ENCODE measurements at regions not wholly inside any gene's neighbourhood (a gene's known extent, or its start where the extent isn't known, plus 50 kb on each side); places are given as distances from the start of the nearest gene placed in this dataset.

- Histone ChIP-seq H3K9me3 (peaks cover 0 to 5% (median 0%) of the 10 kb centered on the region in 12 donors), H3K4me3 (no peak overlapping the region), H3K36me3 (no peaks in the 10 kb centered on the region), H3K27me3 (no peaks in the 10 kb centered on the region), H3K4me1 (no peaks in the 10 kb centered on the region), H3K27ac (no peak overlapping the region)
- no peak for ATAC-seq
- WGBS, 4 donors, result 55 to 77% (median 62%) methylated on average over 4 of the region's 4 CpGs
- no peak for DNase-seq
- intact Hi-C loops (cut with DNase I), result no loop called here
- no peak for TF ChIP-seq CTCF (IDR thresholded peaks at IDR 0.05)
- no peak for TF ChIP-seq POLR2A (IDR thresholded peaks at IDR 0.05)
Measured at GRCh38 chr10:109593682-109594081, 329.6 kb downstream of the XPNPEP1 start.

- H3K9me3 ChIP-seq, result peaks cover 0 to 5% (median 0%) of the 10 kb centered on the region in 12 donors
- no peaks in the 10 kb centered on the region for H3K36me3 ChIP-seq
- H3K27ac ChIP-seq, result no peak overlapping the region
- H3K4me1 ChIP-seq, result no peaks in the 10 kb centered on the region
- no peak for TF ChIP-seq CTCF (IDR thresholded peaks at IDR 0.05)
- TF ChIP-seq POLR2A (IDR thresholded peaks at IDR 0.05), result no peak
- no peaks in the 10 kb centered on the region for H3K27me3 ChIP-seq
- no peak overlapping the region for H3K4me3 ChIP-seq
- no peak for ATAC-seq
- DNase-seq, result no peak
- intact Hi-C loops (cut with DNase I), result no loop called here
- 66 to 74% (median 71%) methylated on average over 3 of the region's 3 CpGs for WGBS, 4 donors
Measured at GRCh38 chr10:109592391-109592790, 330.9 kb downstream of the XPNPEP1 start.

GRCh38 chr10:109591601-109592000 is 331.7 kb downstream of the XPNPEP1 start:
- ATAC-seq (no peak), DNase-seq (no peak)
- no peak for TF ChIP-seq CTCF (IDR thresholded peaks at IDR 0.05)
- TF ChIP-seq POLR2A (IDR thresholded peaks at IDR 0.05), result no peak
- peaks cover 0 to 5% (median 0%) of the 10 kb centered on the region in 12 donors for H3K9me3 ChIP-seq
- 53 to 62% (median 54%) methylated on average over 2 of the region's 2 CpGs for WGBS, 4 donors
- H3K36me3 ChIP-seq, result no peaks in the 10 kb centered on the region
- H3K4me1 ChIP-seq, result no peaks in the 10 kb centered on the region
- intact Hi-C loops (cut with DNase I), result no loop called here
- no peak overlapping the region for H3K4me3 ChIP-seq
- no peak overlapping the region for H3K27ac ChIP-seq
- no peaks in the 10 kb centered on the region for H3K27me3 ChIP-seq

GRCh38 chr10:109588259-109588658 is 335.1 kb downstream of the XPNPEP1 start:
- H3K27ac ChIP-seq, result no peak overlapping the region
- peaks cover 0 to 4% (median 0%) of the 10 kb centered on the region in 12 donors for H3K9me3 ChIP-seq
- no peak for ATAC-seq
- H3K27me3 ChIP-seq, result no peaks in the 10 kb centered on the region
- H3K4me1 ChIP-seq, result no peaks in the 10 kb centered on the region
- intact Hi-C loops (cut with DNase I), result no loop called here
- 63 to 77% (median 66%) methylated on average over 3 of the region's 3 CpGs for WGBS, 4 donors
- H3K4me3 ChIP-seq, result no peak overlapping the region
- DNase-seq, result no peak
- TF ChIP-seq CTCF (IDR thresholded peaks at IDR 0.05), result no peak
- TF ChIP-seq POLR2A (IDR thresholded peaks at IDR 0.05), result no peak
- H3K36me3 ChIP-seq, result no peaks in the 10 kb centered on the region

All from heart left ventricle (tissue), 16 donors.